Calu3 (cell line): ENCODE measurements at regions not wholly inside any gene's neighbourhood (a gene's known extent, or its start where the extent isn't known, plus 50 kb on each side); places are given as distances from the start of the nearest gene placed in this dataset.

Experiments used
- BruUV-seq: library from RNA; stranded (reverse); fragments of 400-500 nt; replicated peaks from 2 replicates; lab custom pipeline; 2021; lab: Mats Ljungman, UMichigan
- CTCF ChIA-PET: fragments of 300-600 bp; sonication (Branson Sonifier 250); formaldehyde crosslinking; loops from one replicate; lab custom pipeline; 2022; ENCODE audit warnings: antibody characterized with exemption; lab: Charles Lee
- DNase-seq: peaks from one replicate; pipeline ENCODE4 v3.0.0; 2022
- H3K27ac Mint-ChIP-seq: one replicate; pipeline ENCODE4 v1.8.0; 2022; ENCODE audit warnings: mixed read lengths; ENCODE audit not compliant: unreplicated experiment
- H3K27me3 Mint-ChIP-seq: one replicate; pipeline ENCODE4 v1.8.0; 2022; ENCODE audit warnings: mixed read lengths; ENCODE audit not compliant: unreplicated experiment
- H3K36me3 Mint-ChIP-seq: one replicate; pipeline ENCODE4 v1.8.0; 2022; ENCODE audit warnings: mild to moderate bottlenecking, moderate library complexity, mixed read lengths; ENCODE audit not compliant: insufficient read depth, unreplicated experiment
- H3K4me1 Mint-ChIP-seq: one replicate; pipeline ENCODE4 v1.8.0; 2022; ENCODE audit warnings: mild to moderate bottlenecking, low read depth, mixed read lengths; ENCODE audit not compliant: unreplicated experiment
- H3K4me3 Mint-ChIP-seq: one replicate; pipeline ENCODE4 v1.8.0; 2022; ENCODE audit warnings: mild to moderate bottlenecking, low read depth, moderate library complexity, mixed read lengths; ENCODE audit not compliant: unreplicated experiment
- H3K9me3 Mint-ChIP-seq: one replicate; pipeline ENCODE4 v1.8.0; 2022; ENCODE audit warnings: low read depth, mixed read lengths; ENCODE audit not compliant: unreplicated experiment
- intact Hi-C: fragments of 100-400 bp; cut with micrococcal nuclease; formaldehyde crosslinking; loops from one replicate; pipeline ENCODE4 v1.10.0; 2022; ENCODE audit not compliant: unreplicated experiment
- TF ChIP-seq, protein P1 (sequence below): fragments of 200-600 bp; IDR thresholded peaks from one replicate; pipeline ENCODE4 v1.8.0; 2022; ENCODE audit warnings: antibody characterized with exemption; ENCODE audit not compliant: unreplicated experiment

DNA sequence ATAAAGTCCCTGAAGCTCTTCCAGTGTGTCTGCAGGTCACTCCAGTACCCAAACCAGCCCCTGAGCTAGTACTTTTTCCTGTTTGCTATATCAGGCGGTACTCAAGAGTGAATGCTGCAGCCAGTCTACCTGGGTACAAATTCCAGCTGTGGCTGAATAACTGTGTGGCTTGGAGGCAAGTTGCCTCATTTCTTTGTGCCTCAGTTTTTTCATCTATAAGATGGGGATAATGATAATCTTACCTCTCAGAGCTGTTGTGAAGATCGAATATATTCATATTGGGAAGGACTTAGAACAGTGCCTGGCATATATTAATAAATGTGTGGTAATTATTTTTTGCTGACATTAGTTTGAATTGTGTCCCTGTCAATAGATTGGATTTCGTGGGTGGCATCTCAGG is 191.2 kb downstream of the WDR11 start:
- TF ChIP-seq, protein P1, sequence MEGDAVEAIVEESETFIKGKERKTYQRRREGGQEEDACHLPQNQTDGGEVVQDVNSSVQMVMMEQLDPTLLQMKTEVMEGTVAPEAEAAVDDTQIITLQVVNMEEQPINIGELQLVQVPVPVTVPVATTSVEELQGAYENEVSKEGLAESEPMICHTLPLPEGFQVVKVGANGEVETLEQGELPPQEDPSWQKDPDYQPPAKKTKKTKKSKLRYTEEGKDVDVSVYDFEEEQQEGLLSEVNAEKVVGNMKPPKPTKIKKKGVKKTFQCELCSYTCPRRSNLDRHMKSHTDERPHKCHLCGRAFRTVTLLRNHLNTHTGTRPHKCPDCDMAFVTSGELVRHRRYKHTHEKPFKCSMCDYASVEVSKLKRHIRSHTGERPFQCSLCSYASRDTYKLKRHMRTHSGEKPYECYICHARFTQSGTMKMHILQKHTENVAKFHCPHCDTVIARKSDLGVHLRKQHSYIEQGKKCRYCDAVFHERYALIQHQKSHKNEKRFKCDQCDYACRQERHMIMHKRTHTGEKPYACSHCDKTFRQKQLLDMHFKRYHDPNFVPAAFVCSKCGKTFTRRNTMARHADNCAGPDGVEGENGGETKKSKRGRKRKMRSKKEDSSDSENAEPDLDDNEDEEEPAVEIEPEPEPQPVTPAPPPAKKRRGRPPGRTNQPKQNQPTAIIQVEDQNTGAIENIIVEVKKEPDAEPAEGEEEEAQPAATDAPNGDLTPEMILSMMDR, result no peak
- Mint-ChIP-seq H3K4me3 (no peak overlapping the region), H3K9me3 (no peaks in the 10 kb centered on the region), H3K4me1 (peaks cover 9% of the 10 kb centered on the region), H3K27me3 (no peaks in the 10 kb centered on the region), H3K36me3 (peaks cover 3% of the 10 kb centered on the region), H3K27ac (no peak overlapping the region)
- DNase-seq, result no peak
- BruUV-seq, result no TSS peak
- CTCF ChIA-PET, result no interaction called here
- intact Hi-C loops, result no loop called here

DNA sequence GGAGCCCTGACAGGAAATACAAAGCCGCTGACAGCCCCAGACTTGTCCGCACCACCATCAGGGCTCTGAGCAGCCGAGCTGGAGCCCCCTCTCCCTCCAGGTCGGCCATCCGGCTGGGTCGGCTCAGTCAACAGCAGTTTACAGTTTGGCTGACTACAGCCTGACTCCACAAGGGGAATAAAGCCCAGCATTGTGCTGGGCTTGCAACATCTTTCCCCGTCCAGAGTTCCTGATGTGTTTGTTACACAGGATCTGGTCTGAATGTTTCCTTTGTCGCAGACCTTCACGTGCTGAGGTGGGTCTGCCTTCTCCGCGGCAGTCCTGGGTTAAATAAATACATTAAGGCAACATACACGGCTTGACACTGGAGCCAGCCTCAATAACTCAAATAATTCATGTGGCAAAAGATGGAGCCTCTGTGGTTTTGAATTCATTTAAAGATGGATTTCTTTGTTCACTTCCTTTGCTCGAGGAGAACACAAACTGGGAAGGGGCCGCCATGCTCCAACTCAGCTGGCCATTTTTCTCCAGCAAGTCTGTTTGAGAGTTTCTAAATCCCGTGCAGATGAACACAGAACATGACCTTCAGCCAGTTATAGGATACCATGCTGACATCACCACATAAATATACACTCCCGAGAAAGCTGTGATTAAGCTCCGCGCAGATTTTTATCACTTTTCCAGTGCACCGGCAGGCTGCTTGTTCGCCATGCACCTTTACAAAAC is 192.1 kb downstream of the WDR11 start:
- Mint-ChIP-seq H3K27ac (no peak overlapping the region), H3K27me3 (no peaks in the 10 kb centered on the region), H3K4me1 (peaks cover 9% of the 10 kb centered on the region), H3K36me3 (peaks cover 3% of the 10 kb centered on the region), H3K9me3 (no peaks in the 10 kb centered on the region), H3K4me3 (no peak overlapping the region)
- intact Hi-C loops, result no loop called here
- TF ChIP-seq, protein P1, result no peak
- peak; percentile 18 for DNase-seq
- BruUV-seq, result no TSS peak
- CTCF ChIA-PET, result no interaction called here

DNA sequence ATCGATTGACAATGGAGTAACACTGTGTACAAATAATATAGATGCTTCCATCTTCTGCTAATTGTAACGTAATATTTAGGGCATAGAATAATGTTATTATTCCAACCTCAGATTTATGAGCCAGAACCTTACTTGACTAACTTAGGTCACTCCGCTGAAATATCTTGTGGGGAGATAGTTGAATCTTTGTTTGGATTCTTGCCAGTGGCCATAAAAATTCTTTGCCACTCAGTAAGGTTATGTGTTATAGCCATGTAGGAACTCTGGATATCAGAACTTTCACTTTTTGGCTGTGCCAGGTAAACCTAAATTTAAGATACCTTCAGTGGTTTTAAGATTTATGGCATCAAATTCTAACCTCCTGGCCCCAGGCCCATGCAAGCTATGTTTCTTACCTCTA is 197.6 kb downstream of the WDR11 start:
- intact Hi-C loops, result no loop called here
- DNase-seq, result no peak
- H3K9me3 Mint-ChIP-seq, result no peaks in the 10 kb centered on the region
- no peak overlapping the region for H3K27ac Mint-ChIP-seq
- no peaks in the 10 kb centered on the region for H3K36me3 Mint-ChIP-seq
- no TSS peak for BruUV-seq
- CTCF ChIA-PET, result no interaction called here
- no peaks in the 10 kb centered on the region for H3K27me3 Mint-ChIP-seq
- no peaks in the 10 kb centered on the region for H3K4me1 Mint-ChIP-seq
- H3K4me3 Mint-ChIP-seq, result no peak overlapping the region
- TF ChIP-seq, protein P1, result no peak

DNA sequence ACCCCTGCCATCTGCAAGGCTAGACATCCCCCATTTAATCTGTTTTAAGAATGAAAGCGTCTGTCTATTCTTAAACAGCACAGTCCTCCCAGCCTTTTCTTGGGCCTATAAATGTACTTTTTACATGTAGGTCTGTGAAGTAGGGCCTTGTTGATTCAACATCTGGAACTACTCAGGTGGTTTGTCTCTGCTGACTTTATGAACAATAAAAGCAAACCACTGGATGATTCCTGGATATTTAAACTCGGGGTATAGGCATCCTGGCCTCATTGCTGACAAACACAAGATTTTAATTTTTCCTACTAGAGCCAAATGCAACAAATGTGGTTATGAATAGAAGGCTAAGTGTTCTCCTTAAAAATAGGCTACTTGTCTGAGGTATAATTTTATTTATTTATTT is 198.3 kb downstream of the WDR11 start:
- H3K27ac Mint-ChIP-seq, result no peak overlapping the region
- no TSS peak for BruUV-seq
- no peak for DNase-seq
- H3K4me1 Mint-ChIP-seq, result no peaks in the 10 kb centered on the region
- TF ChIP-seq, protein P1, result no peak
- CTCF ChIA-PET, result no interaction called here
- no peaks in the 10 kb centered on the region for H3K36me3 Mint-ChIP-seq
- H3K27me3 Mint-ChIP-seq, result no peaks in the 10 kb centered on the region
- intact Hi-C loops, result no loop called here
- no peak overlapping the region for H3K4me3 Mint-ChIP-seq
- H3K9me3 Mint-ChIP-seq, result no peaks in the 10 kb centered on the region
